ENCODE measurements at regions not wholly inside any gene's neighbourhood (a gene's known extent, or its start where the extent isn't known, plus 50 kb on each side); places are given as distances from the start of the nearest gene placed in this dataset.

GRCh38 chr7:89401099-89401498 lies 605.6 kb upstream of the TEX47 start:
- Mint-ChIP-seq H3K4me1 (ENCODE audit: unreplicated experiment) (no peaks in the 10 kb centered on the region), H3K9me3 (ENCODE audit: unreplicated experiment) (peaks cover 14% of the 10 kb centered on the region), H3K27me3 (ENCODE audit: unreplicated experiment) (no peaks in the 10 kb centered on the region), H3K4me3 (ENCODE audit: unreplicated experiment) (no peak overlapping the region), H3K27ac (ENCODE audit: unreplicated experiment) (no peak overlapping the region), H3K36me3 (ENCODE audit: unreplicated experiment) (no peaks in the 10 kb centered on the region)
- no peak for DNase-seq (ENCODE audit: extremely low spot score, unreplicated experiment)
- TF ChIP-seq CTCF (IDR thresholded peaks at IDR 0.05) = no peak

- no peak overlapping the region for H3K27ac Mint-ChIP-seq (ENCODE audit: unreplicated experiment)
- DNase-seq (ENCODE audit: extremely low spot score, unreplicated experiment) = no peak
- no peaks in the 10 kb centered on the region for H3K27me3 Mint-ChIP-seq (ENCODE audit: unreplicated experiment)
- no peaks in the 10 kb centered on the region for H3K36me3 Mint-ChIP-seq (ENCODE audit: unreplicated experiment)
- no peaks in the 10 kb centered on the region for H3K4me1 Mint-ChIP-seq (ENCODE audit: unreplicated experiment)
- no peak overlapping the region for H3K4me3 Mint-ChIP-seq (ENCODE audit: unreplicated experiment)
- H3K9me3 Mint-ChIP-seq (ENCODE audit: unreplicated experiment) = peaks cover 14% of the 10 kb centered on the region
- no peak for TF ChIP-seq CTCF (IDR thresholded peaks at IDR 0.05)
Observed at GRCh38 chr7:89401690-89402089, 606.2 kb upstream of the TEX47 start.

GRCh38 chr7:89451911-89452310 lies 656.4 kb upstream of the TEX47 start:
- H3K27ac Mint-ChIP-seq (ENCODE audit: unreplicated experiment) = no peak overlapping the region
- H3K27me3 Mint-ChIP-seq (ENCODE audit: unreplicated experiment) = no peaks in the 10 kb centered on the region
- H3K9me3 Mint-ChIP-seq (ENCODE audit: unreplicated experiment) = peaks cover 11% of the 10 kb centered on the region
- no peaks in the 10 kb centered on the region for H3K36me3 Mint-ChIP-seq (ENCODE audit: unreplicated experiment)
- H3K4me3 Mint-ChIP-seq (ENCODE audit: unreplicated experiment) = no peak overlapping the region
- TF ChIP-seq CTCF (IDR thresholded peaks at IDR 0.05) = no peak
- DNase-seq (ENCODE audit: extremely low spot score, unreplicated experiment) = no peak
- H3K4me1 Mint-ChIP-seq (ENCODE audit: unreplicated experiment) = no peaks in the 10 kb centered on the region

- TF ChIP-seq CTCF (IDR thresholded peaks at IDR 0.05) = no peak
- H3K4me1 Mint-ChIP-seq (ENCODE audit: unreplicated experiment) = no peaks in the 10 kb centered on the region
- no peak for DNase-seq (ENCODE audit: extremely low spot score, unreplicated experiment)
- no peaks in the 10 kb centered on the region for H3K27me3 Mint-ChIP-seq (ENCODE audit: unreplicated experiment)
- no peak overlapping the region for H3K27ac Mint-ChIP-seq (ENCODE audit: unreplicated experiment)
- H3K36me3 Mint-ChIP-seq (ENCODE audit: unreplicated experiment) = no peaks in the 10 kb centered on the region
- peaks cover 5% of the 10 kb centered on the region for H3K9me3 Mint-ChIP-seq (ENCODE audit: unreplicated experiment)
- H3K4me3 Mint-ChIP-seq (ENCODE audit: unreplicated experiment) = no peak overlapping the region
Observed at GRCh38 chr7:89456556-89456955, 661.0 kb upstream of the TEX47 start.

GRCh38 chr7:89458114-89458513 lies 662.6 kb upstream of the TEX47 start:
- no peaks in the 10 kb centered on the region for H3K36me3 Mint-ChIP-seq (ENCODE audit: unreplicated experiment)
- H3K4me3 Mint-ChIP-seq (ENCODE audit: unreplicated experiment) = no peak overlapping the region
- TF ChIP-seq CTCF (IDR thresholded peaks at IDR 0.05) = no peak
- H3K9me3 Mint-ChIP-seq (ENCODE audit: unreplicated experiment) = peaks cover 5% of the 10 kb centered on the region
- no peaks in the 10 kb centered on the region for H3K27me3 Mint-ChIP-seq (ENCODE audit: unreplicated experiment)
- no peak for DNase-seq (ENCODE audit: extremely low spot score, unreplicated experiment)
- H3K27ac Mint-ChIP-seq (ENCODE audit: unreplicated experiment) = no peak overlapping the region
- H3K4me1 Mint-ChIP-seq (ENCODE audit: unreplicated experiment) = no peaks in the 10 kb centered on the region

All from osteocyte (in vitro differentiated cells).